ENCODE measurements at regions not wholly inside any gene's neighbourhood (a gene's known extent, or its start where the extent isn't known, plus 50 kb on each side); places are given as distances from the start of the nearest gene placed in this dataset.

DNA sequence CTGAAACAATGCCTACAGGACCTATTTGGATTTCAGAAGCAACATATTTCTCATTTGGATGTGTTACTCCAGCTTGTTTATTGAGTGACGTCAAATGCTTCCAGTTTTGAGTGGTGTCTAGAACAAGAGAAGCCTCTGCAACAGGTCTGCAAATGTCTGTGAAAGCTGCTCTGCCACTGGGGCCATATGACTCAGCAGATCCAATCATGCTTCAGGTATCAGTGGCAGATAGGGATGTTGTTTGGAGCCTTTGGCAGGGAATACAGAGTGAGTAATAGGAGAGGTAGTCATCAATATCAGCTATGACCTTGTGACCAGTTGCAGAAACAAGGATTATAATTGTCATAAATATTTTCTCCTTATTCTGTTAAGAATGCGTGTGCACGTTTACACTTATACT, 141.1 kb upstream of the ZXDA start:
- H3K9me3 Mint-ChIP-seq (ENCODE audit: low read depth): peaks cover 53% of the 10 kb centered on the region
- TF ChIP-seq, protein P1, sequence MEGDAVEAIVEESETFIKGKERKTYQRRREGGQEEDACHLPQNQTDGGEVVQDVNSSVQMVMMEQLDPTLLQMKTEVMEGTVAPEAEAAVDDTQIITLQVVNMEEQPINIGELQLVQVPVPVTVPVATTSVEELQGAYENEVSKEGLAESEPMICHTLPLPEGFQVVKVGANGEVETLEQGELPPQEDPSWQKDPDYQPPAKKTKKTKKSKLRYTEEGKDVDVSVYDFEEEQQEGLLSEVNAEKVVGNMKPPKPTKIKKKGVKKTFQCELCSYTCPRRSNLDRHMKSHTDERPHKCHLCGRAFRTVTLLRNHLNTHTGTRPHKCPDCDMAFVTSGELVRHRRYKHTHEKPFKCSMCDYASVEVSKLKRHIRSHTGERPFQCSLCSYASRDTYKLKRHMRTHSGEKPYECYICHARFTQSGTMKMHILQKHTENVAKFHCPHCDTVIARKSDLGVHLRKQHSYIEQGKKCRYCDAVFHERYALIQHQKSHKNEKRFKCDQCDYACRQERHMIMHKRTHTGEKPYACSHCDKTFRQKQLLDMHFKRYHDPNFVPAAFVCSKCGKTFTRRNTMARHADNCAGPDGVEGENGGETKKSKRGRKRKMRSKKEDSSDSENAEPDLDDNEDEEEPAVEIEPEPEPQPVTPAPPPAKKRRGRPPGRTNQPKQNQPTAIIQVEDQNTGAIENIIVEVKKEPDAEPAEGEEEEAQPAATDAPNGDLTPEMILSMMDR (IDR thresholded peaks at IDR 0.05; ENCODE audit: unreplicated experiment): no peak
- no peak overlapping the region for H3K4me3 Mint-ChIP-seq (ENCODE audit: low read depth)
- peaks cover 4% of the 10 kb centered on the region for H3K36me3 Mint-ChIP-seq (ENCODE audit: insufficient read depth)
- no peaks in the 10 kb centered on the region for H3K4me1 Mint-ChIP-seq (ENCODE audit: low read depth)
- no peak for DNase-seq (ENCODE audit: low spot score, unreplicated experiment)
- no peak overlapping the region for H3K27ac Mint-ChIP-seq
- no peaks in the 10 kb centered on the region for H3K27me3 Mint-ChIP-seq

DNA sequence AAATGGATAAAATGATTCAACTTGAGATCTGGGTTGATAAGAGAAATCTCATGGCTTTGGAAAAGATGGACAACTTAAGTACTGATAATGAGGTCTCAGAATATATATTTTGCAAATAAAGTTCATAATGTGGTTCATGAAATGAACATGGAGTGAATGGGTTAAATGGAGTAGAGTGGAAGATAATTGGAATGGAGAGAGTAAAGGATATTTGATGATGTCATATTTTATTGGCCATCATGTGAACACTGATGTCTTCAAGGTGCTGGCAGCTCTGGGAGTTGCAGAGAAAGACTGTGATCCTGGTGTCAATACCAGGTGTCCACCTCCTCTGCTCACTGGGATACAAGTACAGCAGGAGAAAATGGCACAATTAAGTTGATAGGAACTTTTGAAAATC, 133.9 kb upstream of the ZXDA start:
- H3K4me1 Mint-ChIP-seq (ENCODE audit: low read depth): no peaks in the 10 kb centered on the region
- no peak overlapping the region for H3K27ac Mint-ChIP-seq
- peaks cover 74% of the 10 kb centered on the region for H3K9me3 Mint-ChIP-seq (ENCODE audit: low read depth)
- no peaks in the 10 kb centered on the region for H3K27me3 Mint-ChIP-seq
- no peak overlapping the region for H3K4me3 Mint-ChIP-seq (ENCODE audit: low read depth)
- no peak for DNase-seq (ENCODE audit: low spot score, unreplicated experiment)
- TF ChIP-seq, protein P1 (IDR thresholded peaks at IDR 0.05; ENCODE audit: unreplicated experiment): no peak
- peaks cover 1% of the 10 kb centered on the region for H3K36me3 Mint-ChIP-seq (ENCODE audit: insufficient read depth)

GRCh38 chrX:58025979-58026378, 115.7 kb upstream of the ZXDA start:
- DNase-seq (ENCODE audit: low spot score, unreplicated experiment): no peak
- Mint-ChIP-seq H3K4me3 (ENCODE audit: low read depth) (no peak overlapping the region), H3K27me3 (no peaks in the 10 kb centered on the region), H3K27ac (no peak overlapping the region), H3K9me3 (ENCODE audit: low read depth) (peaks cover 66% of the 10 kb centered on the region), H3K4me1 (ENCODE audit: low read depth) (no peaks in the 10 kb centered on the region), H3K36me3 (ENCODE audit: insufficient read depth) (peaks cover 2% of the 10 kb centered on the region)
- TF ChIP-seq, protein P1 (IDR thresholded peaks at IDR 0.05; ENCODE audit: unreplicated experiment): peak; percentile 25

GRCh38 chrX:57985951-57986350, 75.7 kb upstream of the ZXDA start:
- no peak overlapping the region for H3K27ac Mint-ChIP-seq
- H3K36me3 Mint-ChIP-seq (ENCODE audit: insufficient read depth): peaks cover 10% of the 10 kb centered on the region
- H3K4me1 Mint-ChIP-seq (ENCODE audit: low read depth): no peaks in the 10 kb centered on the region
- DNase-seq (ENCODE audit: low spot score, unreplicated experiment): no peak
- TF ChIP-seq, protein P1 (IDR thresholded peaks at IDR 0.05; ENCODE audit: unreplicated experiment): no peak
- H3K9me3 Mint-ChIP-seq (ENCODE audit: low read depth): peaks cover 50% of the 10 kb centered on the region
- no peaks in the 10 kb centered on the region for H3K27me3 Mint-ChIP-seq
- H3K4me3 Mint-ChIP-seq (ENCODE audit: low read depth): no peak overlapping the region

DNA sequence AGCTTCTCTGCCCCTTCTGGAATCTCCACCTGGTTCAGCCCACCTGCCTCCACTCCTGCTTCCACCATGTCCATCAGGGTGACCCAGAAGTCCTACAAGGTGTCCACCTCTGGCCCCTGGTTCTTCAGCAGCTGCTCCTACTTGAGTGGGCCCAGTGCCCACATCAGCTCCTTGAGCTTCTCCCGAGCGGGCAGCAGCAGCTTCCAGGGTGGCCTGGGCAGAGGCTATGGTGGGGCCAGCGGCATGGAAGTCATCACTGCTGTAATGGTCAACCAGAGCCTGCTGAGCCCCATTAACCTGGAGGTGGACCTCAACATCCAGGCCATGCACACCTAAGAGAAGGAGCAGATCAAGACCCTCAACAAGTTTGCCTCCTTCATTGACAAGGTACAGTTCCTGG, 74.4 kb upstream of the ZXDA start:
- H3K27me3 Mint-ChIP-seq: no peaks in the 10 kb centered on the region
- DNase-seq (ENCODE audit: low spot score, unreplicated experiment): no peak
- TF ChIP-seq, protein P1 (IDR thresholded peaks at IDR 0.05; ENCODE audit: unreplicated experiment): no peak
- no peaks in the 10 kb centered on the region for H3K4me1 Mint-ChIP-seq (ENCODE audit: low read depth)
- no peak overlapping the region for H3K4me3 Mint-ChIP-seq (ENCODE audit: low read depth)
- no peak overlapping the region for H3K27ac Mint-ChIP-seq
- peaks cover 41% of the 10 kb centered on the region for H3K9me3 Mint-ChIP-seq (ENCODE audit: low read depth)
- peaks cover 10% of the 10 kb centered on the region for H3K36me3 Mint-ChIP-seq (ENCODE audit: insufficient read depth)

Measured in progenitor cell of endocrine pancreas (in vitro differentiated cells).